Right lung (tissue), 2 donors: ENCODE measurements at regions not wholly inside any gene's neighbourhood (a gene's known extent, or its start where the extent isn't known, plus 50 kb on each side); places are given as distances from the start of the nearest gene placed in this dataset.
"Not testable (repeated sequence)": the region's sequence is repeated elsewhere in the genome, so short reads cannot be mapped to it uniquely, and the experiment has no call there.

ENCODE experiments used
- DNase-seq, 2 donors: peaks; one replicate each; pipeline ENCODE4 v3.0.0-alpha.2; 2013

GRCh38 chr6:19536838-19537237 lies 300.3 kb upstream of the ID4 start:
- DNase-seq, result no peak

- DNase-seq, result peak in 1 of 2 donors; percentile 19
Observed at GRCh38 chr6:19538096-19538495, 299.1 kb upstream of the ID4 start.

DNA sequence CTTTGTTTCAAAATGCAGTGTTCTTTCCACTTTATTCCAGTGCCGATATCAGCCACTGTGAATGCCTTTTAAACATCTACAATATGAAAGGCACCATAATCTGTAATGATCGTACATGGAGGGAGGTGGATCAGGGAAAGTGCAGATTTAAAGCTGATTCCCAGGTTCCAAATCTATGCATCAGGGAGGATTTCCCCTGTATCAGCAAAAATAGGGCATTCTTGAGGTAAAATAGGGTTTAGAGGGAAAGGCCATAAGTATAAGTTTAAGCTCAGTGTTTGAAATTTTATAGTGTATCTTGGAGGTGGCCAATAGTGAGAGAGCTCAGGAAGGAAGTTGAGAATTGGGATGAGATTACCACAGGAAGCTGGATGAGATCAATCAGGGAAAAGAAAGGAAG lies 289.7 kb upstream of the ID4 start:
- no peak for DNase-seq

- DNase-seq, result no peak
Observed at GRCh38 chr6:19549109-19549508, 288.1 kb upstream of the ID4 start.

GRCh38 chr6:19550380-19550779 lies 286.8 kb upstream of the ID4 start:
- no peak for DNase-seq

GRCh38 chr6:19551611-19552010 lies 285.6 kb upstream of the ID4 start:
- no peak for DNase-seq

- DNase-seq, result no peak
Observed at GRCh38 chr6:19552076-19552475, 285.1 kb upstream of the ID4 start.

- no peak for DNase-seq
Observed at GRCh38 chr6:19552588-19552987, 284.6 kb upstream of the ID4 start.

DNA sequence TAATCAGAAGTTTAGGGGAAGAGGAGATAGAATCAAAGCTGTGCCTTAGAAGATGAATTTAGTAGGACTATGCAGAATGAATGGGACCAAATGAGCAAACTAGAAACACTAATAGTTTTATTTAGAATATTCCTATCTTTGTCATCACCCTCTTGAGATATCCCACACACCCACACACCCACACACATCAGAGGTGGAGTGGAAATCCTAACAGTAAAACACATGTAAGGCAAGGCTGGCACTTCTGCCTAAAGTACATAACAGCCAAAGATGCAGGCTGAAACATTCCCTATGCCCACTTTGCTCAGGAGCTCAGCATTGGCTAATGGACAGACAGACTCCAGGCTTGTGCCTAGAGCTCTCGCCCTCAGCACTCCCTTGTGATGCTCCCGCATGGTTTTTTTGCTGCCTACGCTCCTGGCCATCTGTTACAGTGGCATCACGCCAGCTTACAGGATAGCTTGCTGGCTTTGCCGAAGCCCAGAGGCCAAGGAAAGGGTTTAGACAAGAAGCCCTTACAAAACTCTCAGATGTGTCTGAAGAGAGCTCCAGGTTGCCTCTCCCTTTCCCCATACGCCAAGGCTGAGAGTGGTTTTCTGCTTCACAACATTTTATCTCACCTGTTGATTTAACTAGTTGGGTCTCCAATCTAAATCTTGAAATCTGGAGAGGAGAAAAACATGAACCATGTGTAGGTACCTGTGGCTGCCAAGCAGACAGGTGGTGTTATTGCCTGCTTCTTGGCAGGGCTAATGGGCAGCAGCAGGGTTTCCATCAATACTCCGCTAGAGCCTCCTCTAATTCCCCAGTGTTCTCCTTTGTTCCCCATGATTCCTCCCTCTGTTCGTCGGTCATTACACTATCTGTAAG lies 282.6 kb upstream of the ID4 start:
- DNase-seq, result peak in 1 of 2 donors; percentile 4

DNA sequence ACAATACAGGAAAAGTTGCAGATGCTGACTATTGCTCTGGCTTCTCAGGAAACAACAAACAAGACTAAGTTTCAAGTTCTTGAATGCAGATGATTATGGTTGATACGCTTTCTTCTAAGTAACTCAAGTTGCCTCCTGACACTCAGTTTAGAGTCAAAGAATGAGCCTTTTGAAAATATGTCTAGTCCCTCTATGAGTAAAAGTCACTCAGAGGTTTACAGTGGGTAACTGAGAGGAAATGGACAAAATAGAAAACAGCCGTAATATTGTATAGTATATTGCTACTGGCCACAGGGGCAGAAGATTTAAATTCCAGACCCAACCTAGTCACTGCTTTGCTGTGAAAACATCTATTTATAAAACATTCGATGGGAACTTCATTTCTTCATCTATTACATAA lies 280.0 kb upstream of the ID4 start:
- DNase-seq, result no peak

DNA sequence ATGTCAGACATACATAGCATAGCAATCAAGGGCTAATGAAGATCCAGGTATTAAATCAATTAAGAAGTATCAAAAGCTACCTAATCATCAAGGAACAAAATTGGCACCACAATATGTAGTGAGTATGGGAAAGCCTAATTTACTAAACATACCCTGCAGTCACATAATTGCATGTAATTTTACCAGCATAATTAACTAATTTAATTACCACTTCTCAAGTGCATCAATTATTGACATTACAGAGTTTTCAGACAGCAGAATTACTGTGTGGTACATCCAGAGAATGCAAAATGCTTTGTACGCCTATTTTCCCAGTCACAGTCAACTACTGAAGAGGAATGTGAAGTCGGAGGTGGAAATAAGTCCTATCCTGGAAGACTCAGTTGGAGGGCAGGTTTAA lies 279.0 kb upstream of the ID4 start:
- DNase-seq, result no peak

- DNase-seq, result no peak
Observed at GRCh38 chr6:19558934-19559333, 278.2 kb upstream of the ID4 start.

DNA sequence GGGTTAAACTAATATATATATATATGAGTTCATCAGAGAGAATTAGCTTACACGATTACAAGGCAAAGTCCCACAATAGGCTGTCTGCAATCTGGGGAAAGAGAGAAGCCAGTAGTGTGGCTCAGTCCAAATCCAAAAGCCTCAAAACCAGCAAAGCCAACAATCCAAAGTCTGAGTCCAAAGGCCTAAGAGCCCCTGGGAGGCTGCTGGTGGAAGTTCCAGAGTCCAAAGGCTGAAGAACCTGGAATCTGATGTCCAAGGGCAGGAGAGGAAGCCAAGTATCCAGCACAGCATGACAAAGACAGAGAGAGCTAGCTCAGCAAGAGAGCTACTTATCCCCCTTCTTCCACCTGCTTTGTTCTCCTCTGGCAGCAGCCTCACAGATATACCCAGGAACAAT lies 274.7 kb upstream of the ID4 start:
- no peak for DNase-seq

GRCh38 chr6:19569563-19569962 lies 267.6 kb upstream of the ID4 start:
- no peak for DNase-seq

DNA sequence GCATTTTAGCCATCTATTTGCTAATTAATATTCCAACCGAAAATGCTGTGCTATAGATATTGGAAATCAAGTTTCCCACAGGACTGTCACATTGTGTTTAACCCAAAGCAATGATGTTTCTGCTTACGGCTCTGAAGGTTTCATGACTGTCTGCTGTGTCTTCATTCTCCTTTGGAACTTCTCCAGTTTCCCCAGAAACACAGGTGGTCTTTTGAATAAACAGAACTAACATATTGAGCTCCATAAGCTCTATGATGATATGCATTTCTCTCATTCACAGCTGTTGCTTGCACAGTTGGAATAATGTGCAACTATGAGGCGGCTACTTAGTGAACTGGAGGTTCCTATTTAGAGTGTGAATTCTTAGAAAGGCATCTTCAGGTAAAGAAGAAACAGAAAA lies 266.0 kb upstream of the ID4 start:
- DNase-seq, result no peak

DNA sequence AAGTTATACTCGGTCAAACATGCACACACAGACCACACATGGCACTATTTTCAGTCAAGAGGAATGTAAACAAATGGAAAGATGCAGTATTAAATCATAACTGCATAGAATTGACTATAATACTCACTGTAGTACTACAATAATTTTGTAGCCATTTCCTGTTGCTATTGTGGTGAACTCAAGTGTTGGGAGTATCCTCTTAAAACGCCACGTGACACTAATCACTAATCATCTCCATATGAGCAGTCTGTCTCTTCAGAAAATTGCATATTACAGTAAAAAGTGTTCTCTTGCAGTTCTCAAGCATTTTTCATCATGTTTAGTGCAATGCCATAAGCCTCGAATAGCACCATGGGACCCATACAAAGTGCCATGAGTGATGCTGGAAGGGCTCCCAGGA lies 258.7 kb upstream of the ID4 start:
- no peak for DNase-seq

- not testable (repeated sequence) for DNase-seq
Observed at GRCh38 chr6:19584207-19584606, 253.0 kb upstream of the ID4 start.

GRCh38 chr6:19587238-19587942 lies 249.8 kb upstream of the ID4 start:
- no peak for DNase-seq

DNA sequence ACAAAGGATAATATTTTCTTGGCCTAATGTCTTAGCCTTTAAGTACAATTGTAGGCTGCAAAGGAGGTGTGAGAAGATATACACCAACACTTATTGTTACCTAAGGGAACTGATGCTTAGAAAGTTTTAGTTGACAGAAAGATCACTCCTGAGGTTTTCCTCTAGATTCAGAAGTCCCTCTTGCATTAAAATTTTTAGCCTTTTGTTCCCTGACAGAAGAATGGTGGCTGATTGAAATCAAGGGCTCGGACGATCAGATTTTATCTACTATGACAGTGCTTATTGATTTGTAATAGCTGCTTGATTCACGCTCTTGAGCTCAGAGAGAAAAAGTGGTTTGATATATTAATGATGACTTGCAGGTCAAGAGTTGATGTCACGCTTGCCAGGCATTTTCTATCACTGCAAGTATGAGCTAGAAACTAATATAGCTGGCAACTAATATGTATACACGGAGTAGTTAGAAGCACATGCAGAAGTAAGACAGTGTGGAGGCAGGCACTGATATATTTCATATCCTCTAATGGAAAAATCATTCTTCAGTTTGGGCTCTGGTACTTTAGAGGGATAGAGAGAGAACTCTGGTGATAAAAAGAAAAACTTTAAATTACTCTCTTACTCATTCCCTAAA lies 246.6 kb upstream of the ID4 start:
- DNase-seq, result no peak

GRCh38 chr6:19597809-19598320 lies 239.3 kb upstream of the ID4 start:
- DNase-seq, result no peak

DNA sequence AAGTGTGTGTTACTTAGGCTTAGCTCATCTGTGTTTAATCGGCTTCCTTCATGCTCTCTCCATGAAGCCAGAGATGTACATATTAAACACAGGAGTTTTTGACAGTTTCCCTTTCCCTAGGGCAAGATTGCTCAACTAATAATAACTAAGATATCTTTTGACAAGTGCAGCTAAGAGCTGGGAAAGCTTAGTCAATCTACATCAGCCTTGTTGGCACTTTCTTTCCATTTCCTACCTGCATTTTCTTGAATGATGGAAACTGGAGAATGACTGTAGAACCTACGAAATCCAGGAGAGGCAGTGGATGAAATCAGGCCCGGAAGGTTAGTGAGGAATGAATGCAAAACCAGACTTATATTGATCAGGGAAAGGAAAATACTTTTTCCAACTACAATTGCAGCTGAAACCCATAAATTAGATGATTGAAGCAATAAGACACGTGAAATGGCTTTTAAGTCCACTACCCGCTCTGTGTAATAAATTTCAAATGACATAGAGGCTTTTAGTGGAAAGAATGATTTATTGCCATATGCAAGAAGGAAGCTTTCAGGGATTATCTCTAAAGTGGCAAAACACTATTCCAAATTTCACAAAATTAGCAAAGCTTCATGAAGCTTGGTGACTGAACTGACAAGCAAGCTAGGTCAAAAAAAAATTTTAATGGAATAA lies 237.2 kb upstream of the ID4 start:
- DNase-seq, result no peak

DNA sequence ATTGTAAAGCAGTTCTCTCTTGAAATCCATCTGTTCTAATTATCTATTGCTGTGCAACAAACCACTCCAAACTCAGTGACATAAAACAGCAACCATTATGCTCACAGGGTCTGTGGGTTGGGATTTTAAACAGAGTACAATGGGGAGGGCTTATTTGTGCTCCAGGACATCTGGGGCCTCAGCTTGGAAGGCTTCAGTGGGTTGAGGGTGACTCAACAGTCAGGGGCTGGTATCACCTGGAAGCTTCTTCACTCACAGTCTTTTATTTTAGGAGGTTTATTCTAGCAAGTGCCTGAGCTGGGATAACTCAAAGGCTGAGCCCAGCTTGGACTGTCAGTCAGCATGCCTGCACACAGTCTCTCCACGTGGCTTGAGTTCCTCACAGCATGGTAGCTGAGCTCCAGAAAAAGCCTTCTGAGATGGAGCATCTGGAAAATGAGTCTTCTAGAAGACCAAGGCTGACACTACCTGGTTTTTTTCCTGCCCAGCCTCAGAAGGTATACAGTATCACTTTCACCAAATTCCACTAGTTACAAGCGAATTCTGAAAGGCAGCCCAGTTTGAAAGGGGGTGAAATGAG lies 234.6 kb upstream of the ID4 start:
- DNase-seq, result no peak
